GM12892 (cell line): ENCODE measurements at regions not wholly inside any gene's neighbourhood (a gene's known extent, or its start where the extent isn't known, plus 50 kb on each side); places are given as distances from the start of the nearest gene placed in this dataset.

ENCODE experiments used
- POLR2A ChIP-seq: IDR thresholded peaks from 2 replicates; pipeline ENCODE4 v1.6.1; 2011; ENCODE audit warnings: low read depth, low read length, control low read depth
- TAF1 ChIP-seq: IDR thresholded peaks from 2 replicates; pipeline ENCODE4 v1.6.1; 2011; ENCODE audit warnings: low read depth, mild to moderate bottlenecking, control low read depth, low read length, borderline replicate concordance

DNA sequence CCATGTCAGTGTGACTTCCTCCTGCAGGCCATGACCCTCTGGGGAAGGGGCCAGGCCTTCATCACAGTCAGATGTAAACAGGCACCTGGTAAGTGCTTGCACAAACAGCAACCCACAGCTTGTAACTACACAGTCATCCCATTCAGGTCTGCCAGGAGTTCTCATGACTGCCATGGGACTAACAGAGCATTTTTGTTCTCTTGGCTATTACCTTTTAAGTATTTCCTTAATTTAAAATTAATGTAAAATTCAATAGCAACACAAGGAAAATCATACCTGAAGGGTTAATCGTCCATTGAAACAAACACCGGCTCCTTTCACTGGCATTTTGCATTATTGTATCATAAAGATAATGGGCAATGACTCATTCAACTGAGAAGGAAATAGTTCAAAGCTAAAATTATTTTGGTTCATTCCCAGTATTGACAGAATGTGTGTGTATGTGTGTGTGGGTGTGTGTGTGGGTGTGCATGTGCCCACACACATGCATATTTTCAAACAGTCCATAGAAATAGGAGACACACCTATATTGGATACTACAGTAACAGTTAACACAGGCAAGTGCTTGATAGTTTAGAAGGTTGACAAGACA, 307.9 kb downstream of the WDR11 start:
- TF ChIP-seq POLR2A (no peak), TAF1 (no peak)
